22Rv1 (cell line): ENCODE measurements at regions not wholly inside any gene's neighbourhood (a gene's known extent, or its start where the extent isn't known, plus 50 kb on each side); places are given as distances from the start of the nearest gene placed in this dataset.

ENCODE experiments used
- CTCF ChIP-seq: fragments of 450-650 bp; IDR thresholded peaks from 2 replicates; pipeline ENCODE4 v1.5.1; 2017; ENCODE audit warnings: mild to moderate bottlenecking
- ZFX ChIP-seq: fragments of 450-650 bp; IDR thresholded peaks from 2 replicates; pipeline ENCODE4 v1.6.1; 2017; ENCODE audit warnings: antibody characterized with exemption, borderline replicate concordance

DNA sequence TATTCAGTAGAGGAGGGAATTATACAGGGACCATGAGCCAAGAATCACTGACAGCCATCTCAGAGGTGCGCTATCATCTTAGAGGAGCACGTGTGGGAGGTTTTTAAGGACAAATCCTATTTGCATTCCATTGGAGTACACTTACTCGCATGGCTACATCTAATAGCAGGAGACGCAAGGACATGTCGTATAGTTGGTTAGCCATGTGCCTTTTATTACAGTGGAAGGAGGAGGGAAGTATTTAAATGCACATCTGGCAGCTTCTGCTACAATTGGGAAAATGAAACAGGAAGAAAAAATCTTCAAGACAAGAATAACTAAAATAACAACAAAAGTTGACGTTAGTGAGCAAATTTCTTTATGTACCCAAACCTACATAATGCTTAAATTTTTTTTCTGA is 86.5 kb upstream of the UGP2 start:
- TF ChIP-seq CTCF (no peak), ZFX (no peak)
